OCI-LY7 (cell line): ENCODE measurements at regions not wholly inside any gene's neighbourhood (a gene's known extent, or its start where the extent isn't known, plus 50 kb on each side); places are given as distances from the start of the nearest gene placed in this dataset.

Source experiments
- BruUV-seq: library from RNA; stranded (reverse); fragments of 400-500 nt; replicated peaks from 2 replicates; lab custom pipeline; 2021; lab: Mats Ljungman, UMichigan
- CTCF ChIA-PET: fragments of 300-600 bp; sonication (Branson Sonifier 250); formaldehyde crosslinking; loops from one replicate; lab custom pipeline; 2022; ENCODE audit warnings: antibody characterized with exemption; ENCODE audit not compliant: unreplicated experiment; lab: Charles Lee
- POLR2A ChIA-PET: fragments of 300-600 bp; sonication (Branson Sonifier 250); formaldehyde crosslinking; loops from one replicate; lab custom pipeline; 2022; ENCODE audit warnings: antibody characterized with exemption; lab: Charles Lee
- DNase-seq: peaks from one replicate; pipeline ENCODE4 v3.0.0-alpha.2; 2015; ENCODE audit warnings: low spot score
- H2AFZ ChIP-seq: fragments of 200-600 bp; sonication (generic), shearing (Covaris generic); 2 replicates; pipeline ENCODE4 v1.6.1; 2014; ENCODE audit warnings: mild to moderate bottlenecking, antibody characterized with exemption, low read length, moderate library complexity
- H3K27ac ChIP-seq: fragments of 200-600 bp; sonication (generic); 2 replicates; pipeline ENCODE4 v1.5.1; 2014; ENCODE audit warnings: mixed run types, low read depth, mild to moderate bottlenecking, moderate library complexity, low read length, inconsistent platforms; ENCODE audit not compliant: poor library complexity, severe bottlenecking
- H3K36me3 ChIP-seq: fragments of 200-600 bp; sonication (generic); 2 replicates; pipeline ENCODE4 v1.6.1; 2014; ENCODE audit warnings: mild to moderate bottlenecking, antibody characterized with exemption, low read length, moderate library complexity, mixed read lengths; ENCODE audit not compliant: insufficient read depth
- H3K4me1 ChIP-seq: fragments of 200-600 bp; sonication (generic); 2 replicates; pipeline ENCODE4 v1.5.1; 2014; ENCODE audit warnings: mild to moderate bottlenecking, low read length; ENCODE audit not compliant: insufficient read depth, poor library complexity, severe bottlenecking
- H3K4me2 ChIP-seq: fragments of 200-600 bp; sonication (generic); 2 replicates; pipeline ENCODE4 v1.6.1; 2014; ENCODE audit warnings: mild to moderate bottlenecking, low read length
- H3K4me3 ChIP-seq: fragments of 200-600 bp; sonication (generic); 2 replicates; pipeline ENCODE4 v1.5.1; 2014; ENCODE audit warnings: mild to moderate bottlenecking, low read depth, low read length; ENCODE audit not compliant: poor library complexity, severe bottlenecking
- H3K79me2 ChIP-seq: fragments of 200-600 bp; sonication (generic); 2 replicates; pipeline ENCODE4 v1.6.1; 2016; ENCODE audit warnings: low read depth, mild to moderate bottlenecking, low read length, moderate library complexity, mixed read lengths; ENCODE audit not compliant: insufficient read depth
- H3K9me2 ChIP-seq: fragments of 200-600 bp; sonication (generic); 2 replicates; pipeline ENCODE4 v1.6.1; 2016; ENCODE audit warnings: mild to moderate bottlenecking, low read length, mixed read lengths; ENCODE audit not compliant: insufficient read depth
- H3K9me3 ChIP-seq: fragments of 200-600 bp; sonication (generic); 2 replicates; pipeline ENCODE4 v1.6.1; 2014; ENCODE audit warnings: mild to moderate bottlenecking, mixed run types, low read length, mixed read lengths
- H4K20me1 ChIP-seq: fragments of 200-600 bp; sonication (generic); 2 replicates; pipeline ENCODE4 v1.6.1; 2014; ENCODE audit warnings: mild to moderate bottlenecking, antibody characterized with exemption, low read length, moderate library complexity, mixed read lengths; ENCODE audit not compliant: insufficient read depth
- CTCF ChIP-seq: fragments of 200-600 bp; sonication (generic); conservative IDR thresholded peaks from 2 replicates; pipeline ENCODE4 v1.5.1; 2014; ENCODE audit warnings: mild to moderate bottlenecking, antibody characterized with exemption, low read length, moderate library complexity, mixed read lengths
- EZH2phosphoT487 ChIP-seq: fragments of 200-600 bp; sonication (generic); IDR thresholded peaks from 2 replicates; pipeline ENCODE4 v1.6.1; 2018; ENCODE audit warnings: low read depth, borderline replicate concordance, mild to moderate bottlenecking, mixed run types, antibody characterized with exemption, low read length, moderate library complexity, mixed read lengths
- intact Hi-C: fragments of 100-400 bp; cut with micrococcal nuclease; formaldehyde crosslinking; loops from one replicate; pipeline ENCODE4 v1.10.0; 2022; ENCODE audit not compliant: unreplicated experiment

DNA sequence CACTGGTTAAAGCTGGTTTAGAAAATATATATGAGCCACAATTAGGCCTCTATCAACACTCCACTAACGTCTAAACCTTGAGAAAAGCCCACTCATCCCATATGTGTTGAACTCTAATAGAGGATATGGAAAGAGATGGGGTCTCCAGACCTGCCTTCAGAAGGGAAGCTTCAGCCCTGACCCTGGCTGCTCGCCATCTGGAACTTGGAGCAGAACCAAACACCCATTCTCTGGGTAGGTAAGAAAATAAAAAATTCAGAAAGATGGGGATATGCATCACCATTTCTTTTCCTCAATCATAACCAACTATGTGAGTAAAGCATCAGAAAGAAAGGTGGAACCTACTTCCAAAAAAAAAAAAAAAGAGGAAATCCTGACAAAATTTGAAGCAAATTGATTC, 666.2 kb downstream of the PTPRC start:
- no peak overlapping the region for H3K27ac ChIP-seq
- TF ChIP-seq EZH2phosphoT487 (no peak), CTCF (no peak)
- no peaks in the 10 kb centered on the region for H3K9me3 ChIP-seq
- H3K9me2 ChIP-seq: no peaks in the 10 kb centered on the region
- H3K36me3 ChIP-seq: no peaks in the 10 kb centered on the region
- no peak overlapping the region for H2AFZ ChIP-seq
- no peaks in the 10 kb centered on the region for H4K20me1 ChIP-seq
- H3K79me2 ChIP-seq: no peaks in the 10 kb centered on the region
- no peaks in the 10 kb centered on the region for H3K4me1 ChIP-seq
- BruUV-seq: no TSS peak
- no peak for DNase-seq
- H3K4me3 ChIP-seq: no peak overlapping the region
- POLR2A ChIA-PET: interaction anchor here (0.5 to 0.7 kb wide), 2 partner anchors 120 to 355 kb away, joined by 3 read pairs; no protein-coding TSS in a partner anchor
- intact Hi-C loops: no loop called here
- CTCF ChIA-PET: no interaction called here
- H3K4me2 ChIP-seq: no peak overlapping the region

DNA sequence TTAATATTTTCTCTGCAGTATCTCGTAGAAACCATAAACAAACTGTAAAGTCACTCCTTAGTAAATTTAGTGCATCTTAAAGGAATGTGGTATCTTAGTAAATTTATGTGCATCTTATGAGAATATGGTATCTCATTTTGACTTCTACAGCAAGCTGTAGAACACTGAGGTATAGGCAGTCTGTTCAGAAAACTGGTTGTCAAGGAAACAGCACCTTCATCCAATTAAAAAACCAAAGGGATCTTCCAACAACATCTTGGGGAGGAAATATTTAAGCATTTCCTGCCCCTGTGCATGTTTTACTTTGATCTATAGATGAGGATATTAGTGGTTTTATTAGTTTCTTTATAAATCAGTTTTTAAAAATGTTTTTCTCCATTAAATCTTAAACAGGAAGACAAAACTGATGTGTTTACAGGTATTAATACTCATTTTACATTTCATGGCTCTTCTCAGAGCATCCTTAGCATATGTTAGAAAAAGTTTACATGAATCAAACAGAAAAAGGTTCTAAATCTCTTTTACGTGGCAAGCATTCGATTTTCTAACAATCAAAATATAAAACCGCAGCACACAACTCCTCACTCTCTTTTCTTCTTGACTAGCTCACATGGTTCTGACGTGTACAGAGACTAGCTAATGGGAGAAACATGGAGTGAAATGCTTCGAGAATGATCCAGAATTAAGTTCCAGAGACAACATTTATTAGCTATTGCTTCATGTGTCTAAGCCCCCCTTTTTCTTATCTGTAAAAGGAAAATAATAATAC, 668.8 kb downstream of the PTPRC start:
- H3K9me3 ChIP-seq: no peaks in the 10 kb centered on the region
- H3K4me2 ChIP-seq: no peak overlapping the region
- ChIA-PET POLR2A (interaction anchor here (0.6 kb wide), 2 partner anchors 109 to 346 kb away, joined by 3 read pairs; no protein-coding TSS in a partner anchor), CTCF (no interaction called here)
- H3K9me2 ChIP-seq: no peaks in the 10 kb centered on the region
- H3K4me3 ChIP-seq: no peak overlapping the region
- H3K36me3 ChIP-seq: no peaks in the 10 kb centered on the region
- no TSS peak for BruUV-seq
- no peak overlapping the region for H3K27ac ChIP-seq
- no peak overlapping the region for H2AFZ ChIP-seq
- H3K4me1 ChIP-seq: no peaks in the 10 kb centered on the region
- TF ChIP-seq CTCF: no peak
- no peak for TF ChIP-seq EZH2phosphoT487
- DNase-seq: no peak
- intact Hi-C loops: no loop called here
- H4K20me1 ChIP-seq: no peaks in the 10 kb centered on the region
- no peaks in the 10 kb centered on the region for H3K79me2 ChIP-seq

GRCh38 chr1:199308349-199308846, 669.6 kb downstream of the PTPRC start:
- no peaks in the 10 kb centered on the region for H4K20me1 ChIP-seq
- no peak overlapping the region for H3K27ac ChIP-seq
- DNase-seq: no peak
- H3K4me2 ChIP-seq: no peak overlapping the region
- no peaks in the 10 kb centered on the region for H3K36me3 ChIP-seq
- no TSS peak for BruUV-seq
- no peaks in the 10 kb centered on the region for H3K9me3 ChIP-seq
- CTCF ChIA-PET: no interaction called here
- TF ChIP-seq EZH2phosphoT487 (no peak), CTCF (no peak)
- intact Hi-C loops: no loop called here
- H3K79me2 ChIP-seq: no peaks in the 10 kb centered on the region
- POLR2A ChIA-PET: interaction anchor here (0.6 to 0.9 kb wide), 2 partner anchors 13 to 109 kb away, joined by 3 read pairs; no protein-coding TSS in a partner anchor
- no peak overlapping the region for H2AFZ ChIP-seq
- no peaks in the 10 kb centered on the region for H3K4me1 ChIP-seq
- no peaks in the 10 kb centered on the region for H3K9me2 ChIP-seq
- no peak overlapping the region for H3K4me3 ChIP-seq
